A549 (cell line): ENCODE measurements at regions not wholly inside any gene's neighbourhood (a gene's known extent, or its start where the extent isn't known, plus 50 kb on each side); places are given as distances from the start of the nearest gene placed in this dataset.

ENCODE experiments used
- ATAC-seq, 2 experiments: fragments of 200-7000 bp in 1 of 2; fragments of >200 bp in 1 of 2; cut with Nextera tagmentation in 1 of 2; cut with Tn5 transposase in 1 of 2; 3 replicates each; pipeline versions ENCODE4 v1.8.0 to v1.9.1; 2018 to 2020; ENCODE audit warnings: mild to moderate bottlenecking in 1 of 2, moderate library complexity in 1 of 2
- CTCF ChIA-PET: fragments of 300-600 bp; sonication (Branson Sonifier 250); formaldehyde crosslinking; extraction: SDS; loops from one replicate; lab custom pipeline; 2021; ENCODE audit warnings: antibody characterized with exemption, inconsistent platforms; lab: Yijun Ruan, JAX
- POLR2A ChIA-PET: fragments of 350-600 bp; formaldehyde crosslinking; extraction: SDS; loops from one replicate; lab custom pipeline; 2021; ENCODE audit warnings: antibody characterized with exemption, inconsistent platforms; lab: Yijun Ruan, JAX
- DNase-seq, 2 experiments: peaks; one replicate each; pipeline versions ENCODE4 v3.0.0 to v3.0.0-alpha.2; 2011 to 2016; ENCODE audit warnings: low read depth in 1 of 2, low spot score in 1 of 2
- FAIRE-seq: peaks from 2 replicates; lab custom pipeline; 2011; peaks lifted over from hg19 to GRCh38; lab: Jason Lieb, UNC
- H3K27ac ChIP-seq, 2 experiments: fragments of >200 bp; sonication (Bioruptor Twin); formaldehyde crosslinking; 3 replicates each; pipeline ENCODE4 v1.5.1; 2016 to 2017
- H3K4me1 ChIP-seq: fragments of >200 bp; sonication (Bioruptor Twin); formaldehyde crosslinking; 3 replicates; pipeline ENCODE4 v1.6.1; 2016
- H3K4me2 ChIP-seq: fragments of >200 bp; sonication (Bioruptor Twin); formaldehyde crosslinking; 3 replicates; pipeline ENCODE4 v1.6.1; 2016
- H3K4me3 ChIP-seq: fragments of >200 bp; sonication (Bioruptor Twin); formaldehyde crosslinking; 3 replicates; pipeline ENCODE4 v1.5.1; 2016
- H3K9me3 ChIP-seq: fragments of >200 bp; sonication (Bioruptor Twin); formaldehyde crosslinking; 3 replicates; pipeline ENCODE4 v1.6.1; 2016
- ATOH8 ChIP-seq: fragments of 250-450 bp; sonication (Bioruptor Pico); IDR thresholded peaks from 2 replicates; pipeline ENCODE4 v1.5.0; 2020; ENCODE audit warnings: low read depth, mild to moderate bottlenecking, moderate library complexity
- BHLHE40 ChIP-seq: IDR thresholded peaks from 2 replicates; pipeline ENCODE4 v1.6.1; 2012; ENCODE audit warnings: low read depth, low read length, inconsistent platforms
- CBX2 ChIP-seq: fragments of 200-600 bp; sonication (generic); IDR thresholded peaks from 2 replicates; pipeline ENCODE4 v1.6.1; 2016; ENCODE audit warnings: low read depth, mild to moderate bottlenecking, borderline replicate concordance
- CHD2 ChIP-seq: fragments of 150-350 bp; IDR thresholded peaks from 2 replicates; pipeline ENCODE4 v1.6.1; 2014; ENCODE audit warnings: low read length; ENCODE audit not compliant: partially characterized antibody
- CHD4 ChIP-seq: fragments of 200-600 bp; sonication (generic); IDR thresholded peaks from 2 replicates; pipeline ENCODE4 v1.6.1; 2016; ENCODE audit warnings: antibody characterized with exemption, mild to moderate bottlenecking, borderline replicate concordance
- EHMT2 ChIP-seq: fragments of 200-600 bp; sonication (generic); IDR thresholded peaks from 2 replicates; pipeline ENCODE4 v1.6.1; 2016; ENCODE audit warnings: antibody characterized with exemption, low read depth, mild to moderate bottlenecking, moderate library complexity
- ELK1 ChIP-seq: fragments of 150-350 bp; IDR thresholded peaks from 2 replicates; pipeline ENCODE4 v1.6.1; 2014; ENCODE audit warnings: low read depth, mild to moderate bottlenecking, low read length
- EP300 ChIP-seq, 2 experiments: fragments of >200 bp; sonication (Bioruptor Twin); formaldehyde crosslinking; IDR thresholded peaks; 2 replicates in 1 of 2; 3 replicates in 1 of 2; pipeline ENCODE4 v1.6.1; 2016 to 2017
- FOSL2 ChIP-seq, 2 experiments: fragments of 450-650 bp in 1 of 2; fragments of >200 bp in 1 of 2; sonication (Bioruptor Twin) in 1 of 2; formaldehyde crosslinking; IDR thresholded peaks; 2 replicates each; pipeline versions ENCODE4 v1.5.0 to v1.6.1; 2016 to 2020; ENCODE audit warnings: mild to moderate bottlenecking in 1 of 2, moderate library complexity in 1 of 2
- GATA3 ChIP-seq: IDR thresholded peaks from 2 replicates; pipeline ENCODE4 v1.6.1; 2012; ENCODE audit warnings: borderline replicate concordance
- HDAC2 ChIP-seq: fragments of 200-600 bp; sonication (generic); IDR thresholded peaks from 2 replicates; pipeline ENCODE4 v1.6.1; 2016
- HOXB13 ChIP-seq: fragments of 250-450 bp; sonication (Bioruptor Pico); IDR thresholded peaks from 2 replicates; pipeline ENCODE4 v1.5.0; 2020; ENCODE audit warnings: low read depth, mild to moderate bottlenecking, moderate library complexity
- HOXB5 ChIP-seq: fragments of 250-450 bp; sonication (Bioruptor Pico); IDR thresholded peaks from 2 replicates; pipeline ENCODE4 v1.5.0; 2020; ENCODE audit warnings: mild to moderate bottlenecking, moderate library complexity
- JUNB ChIP-seq: fragments of >200 bp; sonication (Bioruptor Twin); formaldehyde crosslinking; IDR thresholded peaks from 2 replicates; pipeline ENCODE4 v1.6.1; 2016
- KDM5A ChIP-seq: fragments of 200-600 bp; sonication (generic); IDR thresholded peaks from 2 replicates; pipeline ENCODE4 v1.6.1; 2016; ENCODE audit warnings: antibody characterized with exemption, mild to moderate bottlenecking
- MAFK ChIP-seq: fragments of 450-650 bp; IDR thresholded peaks from 2 replicates; pipeline ENCODE4 v1.6.1; 2014; ENCODE audit not compliant: partially characterized antibody
- MAZ ChIP-seq: fragments of 150-350 bp; IDR thresholded peaks from 2 replicates; pipeline ENCODE4 v1.6.1; 2014; ENCODE audit warnings: antibody characterized with exemption, low read depth, low read length, borderline replicate concordance
- MYC ChIP-seq: IDR thresholded peaks from 2 replicates; pipeline ENCODE4 v1.6.1; 2012; ENCODE audit warnings: mild to moderate bottlenecking, inconsistent platforms, low read length, improper control_type of control experiment, borderline replicate concordance
- NFE2L2 ChIP-seq: fragments of 150-350 bp; conservative IDR thresholded peaks from 2 replicates; pipeline ENCODE4 v1.6.1; 2014; ENCODE audit warnings: low read length
- NPAS2 ChIP-seq: fragments of 250-450 bp; sonication (Bioruptor Pico); IDR thresholded peaks from 2 replicates; pipeline ENCODE4 v1.8.0; 2022; ENCODE audit warnings: mild to moderate bottlenecking, moderate library complexity, borderline replicate concordance
- PHF8 ChIP-seq: fragments of 200-600 bp; sonication (generic); IDR thresholded peaks from 2 replicates; pipeline ENCODE4 v1.6.1; 2016; ENCODE audit warnings: low read depth, mild to moderate bottlenecking, antibody characterized with exemption, moderate library complexity, borderline replicate concordance
- POLR2A ChIP-seq: IDR thresholded peaks from 2 replicates; pipeline ENCODE4 v1.6.1; 2012; ENCODE audit warnings: mild to moderate bottlenecking, low read length
- POLR2AphosphoS2 ChIP-seq: conservative IDR thresholded peaks from 2 replicates; pipeline ENCODE4 v1.6.1; 2012; ENCODE audit warnings: low read length, improper control_type of control experiment, inconsistent platforms
- RARB ChIP-seq: fragments of 250-450 bp; sonication (Bioruptor Pico); IDR thresholded peaks from 2 replicates; pipeline ENCODE4 v1.8.0; 2021; ENCODE audit warnings: mild to moderate bottlenecking, moderate library complexity
- RCOR1 ChIP-seq: fragments of 150-350 bp; IDR thresholded peaks from 2 replicates; pipeline ENCODE4 v1.6.1; 2014; ENCODE audit warnings: antibody characterized with exemption, low read length, low read depth
- ZNF302 ChIP-seq: fragments of 250-450 bp; sonication (Bioruptor Pico); IDR thresholded peaks from 2 replicates; pipeline ENCODE4 v1.9.0; 2021; ENCODE audit warnings: inconsistent platforms, mild to moderate bottlenecking, moderate library complexity
- WGBS: methylation state at CpG from one replicate; pipeline ENCODE4 v1.1.6; 2017; ENCODE audit errors: missing lambda C conversion rate; 5-methylcytosine and 5-hydroxymethylcytosine counted together
- TF ChIP-seq, protein P1 (sequence below): fragments of >200 bp; sonication (Bioruptor Twin); formaldehyde crosslinking; IDR thresholded peaks from 3 replicates; pipeline ENCODE4 v1.5.1; 2016

DNA sequence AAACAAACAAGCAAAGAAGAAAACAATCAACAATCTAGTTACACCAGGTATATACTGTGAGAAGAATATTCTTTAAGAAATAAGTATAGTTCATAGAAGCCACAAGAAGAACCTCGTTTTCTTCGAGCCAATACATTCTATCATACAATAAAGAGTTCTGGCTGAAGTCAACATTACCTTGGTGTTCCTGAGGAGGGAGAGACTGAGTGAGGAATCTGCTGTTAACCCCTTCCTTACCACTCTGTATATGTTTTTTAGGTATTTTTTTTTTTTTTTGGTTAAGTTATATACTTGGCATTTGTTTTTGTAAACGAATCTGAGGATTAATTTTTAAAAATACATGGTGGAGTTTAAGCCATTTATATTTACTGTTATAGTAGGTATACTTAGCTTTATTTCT, 412.5 kb downstream of the NUP35 start:
- Histone ChIP-seq H3K27ac (no peak overlapping the region), H3K9me3 (no peaks in the 10 kb centered on the region), H3K4me3 (no peak overlapping the region), H3K4me2 (no peak overlapping the region), H3K4me1 (no peaks in the 10 kb centered on the region)
- ChIA-PET POLR2A (no interaction called here), CTCF (no interaction called here)
- TF ChIP-seq JUNB (no peak), HOXB5 (no peak), EP300 (IDR thresholded peaks at IDR 0.05) (no peak), ELK1 (no peak), MAZ (no peak), HOXB13 (CRISPR knock-in tag) (no peak), KDM5A (no peak), EHMT2 (no peak), MYC (no peak), RCOR1 (no peak), RARB (CRISPR knock-in tag) (no peak), BHLHE40 (no peak), CHD2 (no peak), MAFK (no peak), CHD4 (no peak), NFE2L2 (no peak)
- TF ChIP-seq, protein P1, sequence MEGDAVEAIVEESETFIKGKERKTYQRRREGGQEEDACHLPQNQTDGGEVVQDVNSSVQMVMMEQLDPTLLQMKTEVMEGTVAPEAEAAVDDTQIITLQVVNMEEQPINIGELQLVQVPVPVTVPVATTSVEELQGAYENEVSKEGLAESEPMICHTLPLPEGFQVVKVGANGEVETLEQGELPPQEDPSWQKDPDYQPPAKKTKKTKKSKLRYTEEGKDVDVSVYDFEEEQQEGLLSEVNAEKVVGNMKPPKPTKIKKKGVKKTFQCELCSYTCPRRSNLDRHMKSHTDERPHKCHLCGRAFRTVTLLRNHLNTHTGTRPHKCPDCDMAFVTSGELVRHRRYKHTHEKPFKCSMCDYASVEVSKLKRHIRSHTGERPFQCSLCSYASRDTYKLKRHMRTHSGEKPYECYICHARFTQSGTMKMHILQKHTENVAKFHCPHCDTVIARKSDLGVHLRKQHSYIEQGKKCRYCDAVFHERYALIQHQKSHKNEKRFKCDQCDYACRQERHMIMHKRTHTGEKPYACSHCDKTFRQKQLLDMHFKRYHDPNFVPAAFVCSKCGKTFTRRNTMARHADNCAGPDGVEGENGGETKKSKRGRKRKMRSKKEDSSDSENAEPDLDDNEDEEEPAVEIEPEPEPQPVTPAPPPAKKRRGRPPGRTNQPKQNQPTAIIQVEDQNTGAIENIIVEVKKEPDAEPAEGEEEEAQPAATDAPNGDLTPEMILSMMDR = no peak
- DNase-seq (no peak), FAIRE-seq (no peak), ATAC-seq (no peak)
- WGBS = 58% methylated on average over 3 of the region's 3 CpGs

GRCh38 chr2:183541766-183542165, 417.5 kb downstream of the NUP35 start:
- Histone ChIP-seq H3K9me3 (no peaks in the 10 kb centered on the region), H3K4me3 (no peak overlapping the region), H3K4me1 (no peaks in the 10 kb centered on the region), H3K27ac (no peak overlapping the region), H3K4me2 (no peak overlapping the region)
- CTCF ChIA-PET = no interaction called here
- ATAC-seq (peak; percentile 34 to 42; a peak in 3 of 6 replicates), FAIRE-seq (no peak), DNase-seq (peak in 1 of 2 experiments; percentile 10)
- WGBS = 28% methylated on average over 6 of the region's 6 CpGs
- POLR2A ChIA-PET = no interaction called here
- no peak for TF ChIP-seq HDAC2
- no peak for TF ChIP-seq FOSL2 (IDR thresholded peaks at IDR 0.05)
- 0 out of 2 replicates have a peak, but pooled peaks have one; percentile 12 for TF ChIP-seq FOSL2 (CRISPR knock-in tag; IDR thresholded peaks at IDR 0.05)

- Histone ChIP-seq H3K27ac (no peak overlapping the region), H3K4me3 (no peak overlapping the region), H3K4me2 (no peak overlapping the region), H3K4me1 (no peaks in the 10 kb centered on the region)
- 50% methylated on average over 3 of the region's 3 CpGs for WGBS
- DNase-seq (no peak), FAIRE-seq (no peak)
- ChIA-PET POLR2A (no interaction called here), CTCF (interaction anchor here (0.7 kb wide), 1 partner anchor 9 kb away, joined by 3 read pairs; no protein-coding TSS in a partner anchor)
- TF ChIP-seq POLR2A = no peak
- no peak for TF ChIP-seq MYC
- TF ChIP-seq MAFK = no peak
- TF ChIP-seq, all 56 proteins: peak for 0
- ATAC-seq = no peak
- H3K9me3 ChIP-seq = no peaks in the 10 kb centered on the region
Observed at GRCh38 chr2:183542606-183543005, 418.4 kb downstream of the NUP35 start.

GRCh38 chr2:183543222-183543621, 419.0 kb downstream of the NUP35 start:
- ATAC-seq (no peak), FAIRE-seq (no peak), DNase-seq (no peak)
- ChIA-PET CTCF (interaction anchor here (0.7 kb wide), 1 partner anchor 8 kb away, joined by 3 read pairs; no protein-coding TSS in a partner anchor), POLR2A (no interaction called here)
- no peaks in the 10 kb centered on the region for H3K9me3 ChIP-seq
- WGBS = 45% methylated on average over 5 of the region's 5 CpGs
- no peaks in the 10 kb centered on the region for H3K4me1 ChIP-seq
- no peak overlapping the region for H3K27ac ChIP-seq
- no peak overlapping the region for H3K4me2 ChIP-seq
- H3K4me3 ChIP-seq = no peak overlapping the region
- TF ChIP-seq GATA3 (no peak), JUNB (no peak), CBX2 (no peak), PHF8 (no peak), ZNF302 (CRISPR knock-in tag) (no peak), POLR2AphosphoS2 (no peak), ATOH8 (no peak), NPAS2 (CRISPR knock-in tag) (no peak), ELK1 (no peak), BHLHE40 (no peak), RCOR1 (no peak)
